Glutamatergic neuron (in vitro differentiated cells): ENCODE measurements at regions not wholly inside any gene's neighbourhood (a gene's known extent, or its start where the extent isn't known, plus 50 kb on each side); places are given as distances from the start of the nearest gene placed in this dataset.

Experiments
- DNase-seq: peaks from one replicate; pipeline ENCODE4 v3.0.0; 2022
- H3K27ac Mint-ChIP-seq: one replicate; pipeline ENCODE4 v1.8.0; 2020; ENCODE audit warnings: mild to moderate bottlenecking, mixed read lengths, inconsistent platforms; ENCODE audit not compliant: unreplicated experiment
- H3K27me3 Mint-ChIP-seq: one replicate; pipeline ENCODE4 v1.8.0; 2020; ENCODE audit warnings: mild to moderate bottlenecking, moderate library complexity, mixed read lengths, inconsistent platforms; ENCODE audit not compliant: unreplicated experiment
- H3K36me3 Mint-ChIP-seq: one replicate; pipeline ENCODE4 v1.8.0; 2020; ENCODE audit warnings: mild to moderate bottlenecking, mixed read lengths, inconsistent platforms; ENCODE audit not compliant: unreplicated experiment
- H3K4me1 Mint-ChIP-seq: one replicate; pipeline ENCODE4 v1.8.0; 2020; ENCODE audit warnings: mild to moderate bottlenecking, low read depth, mixed read lengths, inconsistent platforms; ENCODE audit not compliant: unreplicated experiment
- H3K4me3 Mint-ChIP-seq: one replicate; pipeline ENCODE4 v1.8.0; 2020; ENCODE audit warnings: mild to moderate bottlenecking, mixed read lengths, inconsistent platforms; ENCODE audit not compliant: unreplicated experiment
- H3K9me3 Mint-ChIP-seq: one replicate; pipeline ENCODE4 v1.8.0; 2020; ENCODE audit warnings: mild to moderate bottlenecking, moderate library complexity, mixed read lengths, inconsistent platforms; ENCODE audit not compliant: unreplicated experiment
- TF ChIP-seq, protein P1 (sequence below): fragments of 200-600 bp; sonication (generic); IDR thresholded peaks from one replicate; pipeline ENCODE4 v1.5.0; 2021; ENCODE audit not compliant: partially characterized antibody, unreplicated experiment

DNA sequence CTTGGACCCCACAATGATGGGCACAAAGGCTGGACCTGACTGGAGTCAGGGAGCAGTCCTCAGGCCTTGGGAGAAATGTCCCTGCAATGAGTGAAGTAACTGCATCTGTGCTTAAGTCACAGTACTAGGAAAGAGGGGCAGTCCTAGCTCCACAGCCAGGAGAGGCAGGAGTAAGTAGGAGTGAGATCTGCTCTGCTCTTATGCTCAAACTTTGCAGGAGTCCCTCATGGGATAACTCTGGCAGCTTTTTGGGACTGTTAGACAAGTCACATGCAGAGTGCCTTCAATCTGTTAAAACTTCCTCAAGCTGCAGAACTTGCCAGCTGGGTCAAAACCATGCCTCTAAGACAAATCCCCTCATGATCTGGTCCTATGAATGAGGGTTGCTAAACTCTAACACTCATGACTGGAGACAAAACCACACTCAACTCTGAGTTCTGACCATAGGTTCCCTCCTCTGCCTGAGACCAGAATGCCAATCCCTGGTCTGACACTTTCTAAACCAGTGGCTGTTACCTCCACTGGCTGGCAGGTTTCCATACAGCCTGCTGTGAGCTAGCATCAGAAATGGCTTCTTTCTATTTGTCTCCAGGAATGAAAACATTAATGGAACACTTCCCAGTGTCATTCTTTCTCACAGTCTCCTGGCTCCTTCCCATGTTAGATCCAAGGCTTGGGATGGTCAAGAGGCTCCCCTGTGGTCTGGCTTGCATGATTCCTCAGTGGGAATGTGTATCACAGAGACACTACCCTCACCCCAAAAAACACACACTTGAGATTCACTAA lies 819.3 kb downstream of the PCDH7 start:
- no peak for DNase-seq
- H3K36me3 Mint-ChIP-seq = no peaks in the 10 kb centered on the region
- no peaks in the 10 kb centered on the region for H3K4me1 Mint-ChIP-seq
- TF ChIP-seq, protein P1, sequence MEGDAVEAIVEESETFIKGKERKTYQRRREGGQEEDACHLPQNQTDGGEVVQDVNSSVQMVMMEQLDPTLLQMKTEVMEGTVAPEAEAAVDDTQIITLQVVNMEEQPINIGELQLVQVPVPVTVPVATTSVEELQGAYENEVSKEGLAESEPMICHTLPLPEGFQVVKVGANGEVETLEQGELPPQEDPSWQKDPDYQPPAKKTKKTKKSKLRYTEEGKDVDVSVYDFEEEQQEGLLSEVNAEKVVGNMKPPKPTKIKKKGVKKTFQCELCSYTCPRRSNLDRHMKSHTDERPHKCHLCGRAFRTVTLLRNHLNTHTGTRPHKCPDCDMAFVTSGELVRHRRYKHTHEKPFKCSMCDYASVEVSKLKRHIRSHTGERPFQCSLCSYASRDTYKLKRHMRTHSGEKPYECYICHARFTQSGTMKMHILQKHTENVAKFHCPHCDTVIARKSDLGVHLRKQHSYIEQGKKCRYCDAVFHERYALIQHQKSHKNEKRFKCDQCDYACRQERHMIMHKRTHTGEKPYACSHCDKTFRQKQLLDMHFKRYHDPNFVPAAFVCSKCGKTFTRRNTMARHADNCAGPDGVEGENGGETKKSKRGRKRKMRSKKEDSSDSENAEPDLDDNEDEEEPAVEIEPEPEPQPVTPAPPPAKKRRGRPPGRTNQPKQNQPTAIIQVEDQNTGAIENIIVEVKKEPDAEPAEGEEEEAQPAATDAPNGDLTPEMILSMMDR = no peak
- H3K9me3 Mint-ChIP-seq = no peaks in the 10 kb centered on the region
- H3K27me3 Mint-ChIP-seq = no peaks in the 10 kb centered on the region
- no peak overlapping the region for H3K27ac Mint-ChIP-seq
- no peak overlapping the region for H3K4me3 Mint-ChIP-seq

DNA sequence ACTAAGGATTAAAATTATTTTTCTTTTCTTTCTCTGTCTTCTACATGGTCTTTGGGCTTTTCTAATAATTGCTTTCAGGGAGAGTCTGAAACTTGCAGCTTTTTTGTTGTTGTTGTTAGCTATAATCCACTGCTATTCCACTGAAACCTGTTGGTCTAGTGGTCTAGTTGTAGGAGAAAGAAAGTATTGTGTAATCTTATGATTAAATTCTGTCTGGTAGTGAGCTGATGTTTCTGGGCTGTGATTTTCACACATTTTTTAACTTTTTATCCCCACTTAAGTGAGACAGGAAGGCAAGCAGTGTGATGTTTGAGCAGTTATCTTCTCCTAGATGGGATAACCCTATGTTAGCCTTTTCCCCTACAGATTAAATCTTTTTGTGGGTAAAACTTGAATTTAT lies 825.2 kb downstream of the PCDH7 start:
- DNase-seq = no peak
- Mint-ChIP-seq H3K4me1 (no peaks in the 10 kb centered on the region), H3K4me3 (no peak overlapping the region), H3K27me3 (no peaks in the 10 kb centered on the region), H3K9me3 (no peaks in the 10 kb centered on the region), H3K27ac (no peak overlapping the region), H3K36me3 (no peaks in the 10 kb centered on the region)
- TF ChIP-seq, protein P1 = no peak

DNA sequence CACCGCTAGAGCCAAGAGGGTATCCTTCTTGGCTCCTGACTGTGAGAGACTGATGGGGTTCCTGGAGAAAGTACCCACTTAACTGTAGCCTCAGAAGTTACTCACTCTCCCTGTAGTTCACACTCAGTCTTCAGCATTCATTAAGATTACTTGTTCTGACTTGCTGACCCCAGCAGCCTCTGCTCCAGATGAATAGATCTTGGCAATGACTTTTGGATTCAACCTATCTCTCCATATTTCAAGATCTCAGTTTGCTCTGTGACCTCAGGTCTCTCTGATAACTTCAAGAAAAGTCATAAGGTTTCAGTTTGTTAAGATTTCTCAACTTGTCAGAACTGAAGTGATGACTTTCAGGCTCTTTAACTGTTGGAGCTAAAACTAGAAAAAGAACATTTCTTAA lies 825.6 kb downstream of the PCDH7 start:
- H3K4me3 Mint-ChIP-seq = no peak overlapping the region
- no peaks in the 10 kb centered on the region for H3K27me3 Mint-ChIP-seq
- no peaks in the 10 kb centered on the region for H3K9me3 Mint-ChIP-seq
- no peak overlapping the region for H3K27ac Mint-ChIP-seq
- no peaks in the 10 kb centered on the region for H3K4me1 Mint-ChIP-seq
- H3K36me3 Mint-ChIP-seq = no peaks in the 10 kb centered on the region
- TF ChIP-seq, protein P1 = no peak
- no peak for DNase-seq

DNA sequence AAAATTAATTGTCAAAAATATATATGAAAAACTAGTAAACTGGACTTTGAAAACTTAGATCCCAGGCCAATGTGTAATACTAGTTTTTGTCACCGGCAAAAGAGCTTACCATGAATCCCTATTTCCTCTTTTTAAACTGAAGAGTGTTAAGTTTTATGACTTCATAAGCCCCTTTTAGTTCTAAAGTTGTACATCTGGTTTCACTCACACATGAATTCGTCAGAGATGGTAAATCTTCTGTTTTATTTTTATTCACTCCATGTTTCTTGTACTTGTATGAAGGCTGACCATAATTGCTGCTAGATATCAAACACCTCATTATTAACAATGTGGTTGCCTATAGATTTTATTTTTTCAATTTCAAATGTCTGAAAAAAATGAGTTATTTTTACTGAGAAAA lies 827.9 kb downstream of the PCDH7 start:
- Mint-ChIP-seq H3K27ac (no peak overlapping the region), H3K4me1 (no peaks in the 10 kb centered on the region), H3K4me3 (no peak overlapping the region), H3K27me3 (no peaks in the 10 kb centered on the region), H3K9me3 (no peaks in the 10 kb centered on the region), H3K36me3 (no peaks in the 10 kb centered on the region)
- TF ChIP-seq, protein P1 = no peak
- no peak for DNase-seq

DNA sequence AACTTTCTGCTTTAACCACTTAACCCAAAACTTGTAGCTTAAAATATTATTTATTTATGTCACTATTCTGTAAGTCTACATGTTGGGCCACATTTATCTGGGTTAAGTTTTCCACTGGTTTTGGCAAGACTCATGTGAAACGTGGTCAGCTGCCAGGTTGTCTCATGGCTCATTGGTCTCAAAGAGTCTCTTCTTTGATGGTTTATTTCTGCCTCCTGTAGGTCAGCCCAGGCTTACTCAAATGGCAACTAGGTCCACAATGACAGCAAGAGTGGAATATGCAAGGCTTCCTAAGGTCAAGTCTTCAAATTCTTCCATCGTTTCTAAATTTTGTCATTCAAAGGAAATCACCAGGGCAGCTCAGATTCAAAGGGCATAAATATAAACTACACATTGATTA lies 828.7 kb downstream of the PCDH7 start:
- no peaks in the 10 kb centered on the region for H3K36me3 Mint-ChIP-seq

More for the DNA sequence above, 828.7 kb downstream of the PCDH7 start:
- Mint-ChIP-seq H3K4me3 (no peak overlapping the region), H3K9me3 (no peaks in the 10 kb centered on the region), H3K27ac (no peak overlapping the region), H3K27me3 (no peaks in the 10 kb centered on the region), H3K4me1 (no peaks in the 10 kb centered on the region)
- no peak for DNase-seq
- TF ChIP-seq, protein P1 = no peak
